Ectodermal cell (in vitro differentiated cells): ENCODE measurements at regions not wholly inside any gene's neighbourhood (a gene's known extent, or its start where the extent isn't known, plus 50 kb on each side); places are given as distances from the start of the nearest gene placed in this dataset.
A peak's percentile ranks its signal among the peaks of the same experiment; 100 is the strongest.

Experiments
- H3K27ac ChIP-seq: 2 replicates; pipeline ENCODE4 v1.7.0; 2013; ENCODE audit warnings: mild to moderate bottlenecking, low read depth, low read length; ENCODE audit not compliant: insufficient read depth, poor library complexity, severe bottlenecking
- H3K27me3 ChIP-seq: 2 replicates; pipeline ENCODE4 v1.7.0; 2013; ENCODE audit warnings: mild to moderate bottlenecking, low read length; ENCODE audit not compliant: insufficient read depth, control insufficient read depth, poor library complexity, severe bottlenecking
- H3K36me3 ChIP-seq: one replicate; pipeline ENCODE4 v1.7.0; 2013; ENCODE audit warnings: low read length; ENCODE audit not compliant: control insufficient read depth, insufficient read depth
- H3K4me1 ChIP-seq: one replicate; pipeline ENCODE4 v1.7.0; 2013; ENCODE audit warnings: low read length; ENCODE audit not compliant: control insufficient read depth, insufficient read depth
- H3K4me3 ChIP-seq: 2 replicates; pipeline ENCODE4 v1.7.0; 2013; ENCODE audit warnings: low read depth, low read length, control low read depth; ENCODE audit not compliant: insufficient read depth
- H3K9me3 ChIP-seq: 2 replicates; pipeline ENCODE4 v1.7.0; 2013; ENCODE audit warnings: mild to moderate bottlenecking, low read length, moderate library complexity; ENCODE audit not compliant: control insufficient read depth
- whole genome bisulfite sequencing, 2 experiments: methylation state at CpG; one replicate each; pipeline ENCODE4 v1.1.7; 2013; ENCODE audit warnings: missing lambda C conversion rate in 2 of 2; 5-methylcytosine and 5-hydroxymethylcytosine counted together

DNA sequence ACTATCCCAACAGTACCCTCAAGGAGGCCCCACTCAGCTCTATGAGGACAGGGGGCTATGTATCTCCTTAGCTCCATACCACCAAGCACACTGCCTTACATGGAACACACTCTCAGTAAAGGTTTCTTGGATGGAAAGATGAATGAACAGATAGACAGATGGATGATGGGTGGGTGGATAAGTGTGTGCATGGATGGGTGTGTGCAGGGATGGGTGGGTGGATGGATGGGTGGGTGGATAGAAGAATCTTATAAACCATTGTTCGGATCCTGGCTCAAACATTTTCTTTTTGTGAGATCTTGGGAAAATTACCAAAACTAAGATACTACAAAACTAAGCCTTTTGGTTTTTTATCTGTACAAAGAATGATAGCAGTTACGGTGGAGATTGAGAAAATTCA is 111.0 kb upstream of the NFIA start:
- Histone ChIP-seq H3K27ac (no peak overlapping the region), H3K9me3 (no peaks in the 10 kb centered on the region), H3K36me3 (no peaks in the 10 kb centered on the region), H3K27me3 (peaks cover 9% of the 10 kb centered on the region), H3K4me1 (peaks cover 40% of the 10 kb centered on the region), H3K4me3 (no peak overlapping the region)
- 94 to 100% methylated on average over 1 to 2 of the region's 2 CpGs for WGBS, 2 experiments

DNA sequence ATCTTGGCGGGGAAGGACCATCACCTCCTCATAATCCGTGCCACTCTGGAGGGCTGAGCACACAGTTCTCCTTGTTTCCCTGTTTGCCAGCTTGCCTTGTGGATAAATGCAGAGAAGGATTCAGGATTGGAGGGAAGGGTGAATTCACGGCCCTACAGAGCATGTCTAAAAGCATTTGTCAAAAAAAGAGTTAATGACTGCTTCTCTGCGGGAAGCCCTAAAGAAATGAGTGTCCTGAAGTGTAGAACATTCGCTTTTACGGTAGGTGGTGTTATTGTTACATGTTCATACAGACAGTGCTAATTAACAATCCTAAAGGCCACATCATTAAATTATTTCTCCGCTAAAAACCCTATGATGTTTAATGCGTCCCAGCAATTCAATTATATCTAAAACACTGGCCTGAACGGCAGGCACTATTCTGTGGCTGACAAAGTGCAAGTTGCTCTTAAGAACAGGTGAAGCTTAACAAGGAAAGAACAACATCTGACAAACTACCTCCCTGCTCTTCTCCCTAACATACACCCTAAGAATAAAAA is 112.3 kb upstream of the NFIA start:
- H3K36me3 ChIP-seq: no peaks in the 10 kb centered on the region
- peak overlapping the region; percentile 12 for H3K27ac ChIP-seq
- no peak overlapping the region for H3K4me3 ChIP-seq
- 23 to 28% methylated on average over 8 to 9 of the region's 9 CpGs for WGBS, 2 experiments
- H3K27me3 ChIP-seq: peaks cover 9% of the 10 kb centered on the region
- no peaks in the 10 kb centered on the region for H3K9me3 ChIP-seq
- H3K4me1 ChIP-seq: peaks cover 27% of the 10 kb centered on the region

DNA sequence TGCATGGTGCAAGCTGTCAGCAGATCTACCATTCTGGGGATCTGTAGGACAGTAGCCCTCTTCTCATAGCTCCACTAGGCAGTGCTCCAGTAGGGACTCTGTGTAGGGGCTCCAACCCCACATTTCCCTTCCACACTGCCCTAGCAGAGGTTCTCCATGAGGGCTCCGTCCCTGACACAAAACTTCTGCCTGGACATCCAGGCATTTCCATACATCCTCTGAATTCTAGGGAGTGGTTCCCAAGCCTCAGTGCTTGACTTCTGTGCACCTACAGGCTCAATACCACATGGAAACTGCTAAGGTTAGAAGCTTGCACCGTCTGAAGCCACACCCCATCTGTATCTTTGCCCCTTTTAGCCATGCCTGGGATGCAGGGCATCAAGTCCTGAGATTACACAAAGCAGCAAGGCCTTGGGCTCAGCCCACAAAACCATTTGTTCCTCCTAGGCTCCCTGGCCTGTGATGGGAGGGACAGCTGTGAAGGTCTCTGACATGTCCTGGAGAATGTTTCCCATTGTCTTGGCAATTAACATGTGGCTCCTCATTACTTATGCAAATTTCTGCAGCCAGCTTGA is 117.0 kb upstream of the NFIA start:
- 89 to 93% methylated on average over 2 of the region's 2 CpGs for WGBS, 2 experiments
- Histone ChIP-seq H3K27ac (no peak overlapping the region), H3K9me3 (peaks cover 4% of the 10 kb centered on the region), H3K36me3 (no peaks in the 10 kb centered on the region), H3K27me3 (no peaks in the 10 kb centered on the region), H3K4me3 (no peak overlapping the region), H3K4me1 (peaks cover 5% of the 10 kb centered on the region)

DNA sequence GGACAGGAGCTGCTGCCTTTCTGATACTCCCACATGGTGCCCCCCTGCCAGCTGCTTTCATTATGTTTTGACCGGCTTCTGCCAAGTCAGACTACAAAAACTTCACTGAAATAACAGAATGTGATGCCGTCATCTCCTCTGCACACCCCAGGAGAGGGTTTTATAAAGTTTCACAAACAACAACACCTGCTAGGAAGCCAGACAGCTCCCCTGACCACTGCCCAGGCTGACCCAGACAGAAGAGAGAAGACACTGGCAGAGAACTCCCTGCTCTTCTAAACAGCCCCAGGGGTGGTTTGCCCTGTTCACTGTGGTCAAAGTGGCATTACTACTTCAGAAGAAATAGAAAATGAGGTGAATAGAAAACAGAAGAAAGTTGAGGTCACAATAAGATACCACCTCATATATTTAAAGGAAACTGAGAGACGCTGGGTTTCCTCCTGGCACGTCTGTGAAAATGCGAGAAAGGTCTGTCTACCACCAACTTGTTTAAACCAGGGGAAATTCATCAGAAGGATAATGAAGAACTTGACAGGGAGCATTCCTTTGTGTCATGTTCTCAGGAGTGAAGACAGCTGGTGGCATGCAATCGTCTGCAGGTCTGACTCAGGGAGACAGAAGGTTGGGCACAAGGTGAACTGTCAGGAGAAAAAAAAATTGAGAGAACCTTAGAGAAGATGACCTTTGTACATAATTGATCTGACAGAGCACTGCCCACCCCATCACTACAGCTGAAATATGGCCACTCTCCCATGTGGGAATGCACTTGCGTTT is 119.0 kb upstream of the NFIA start:
- H3K27ac ChIP-seq: no peak overlapping the region
- peaks cover 4% of the 10 kb centered on the region for H3K9me3 ChIP-seq
- WGBS, 2 experiments: 91 to 92% methylated on average over 7 of the region's 7 CpGs
- H3K4me1 ChIP-seq: no peaks in the 10 kb centered on the region
- no peaks in the 10 kb centered on the region for H3K27me3 ChIP-seq
- no peak overlapping the region for H3K4me3 ChIP-seq
- no peaks in the 10 kb centered on the region for H3K36me3 ChIP-seq

- no peak overlapping the region for H3K4me3 ChIP-seq
- H3K27ac ChIP-seq: no peak overlapping the region
- no peaks in the 10 kb centered on the region for H3K27me3 ChIP-seq
- peaks cover 4% of the 10 kb centered on the region for H3K9me3 ChIP-seq
- H3K36me3 ChIP-seq: no peaks in the 10 kb centered on the region
- no peaks in the 10 kb centered on the region for H3K4me1 ChIP-seq
- WGBS, 2 experiments: 88 to 93% methylated on average over 2 of the region's 2 CpGs
These were observed 121.4 kb upstream of the NFIA start for GRCh38 chr1:60960891-60961461.

DNA sequence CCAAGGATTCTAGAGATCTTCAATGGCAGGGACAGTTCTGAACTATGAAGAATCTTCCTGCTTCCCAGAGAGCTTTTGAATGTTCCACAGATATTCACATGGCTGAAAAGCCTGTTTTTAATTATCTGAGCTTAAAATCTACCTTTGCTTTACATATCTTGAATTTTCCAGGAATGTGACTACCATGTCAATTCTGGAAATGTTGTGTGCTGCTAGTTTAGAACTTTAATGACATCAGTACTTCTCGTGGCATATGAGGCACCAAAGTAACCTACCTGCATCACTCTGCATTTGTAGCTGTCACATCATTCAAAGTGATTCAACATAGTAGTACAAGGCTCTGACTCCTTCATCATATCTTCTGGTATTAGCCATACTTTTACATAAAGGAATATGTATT is 122.7 kb upstream of the NFIA start:
- no peaks in the 10 kb centered on the region for H3K4me1 ChIP-seq
- H3K36me3 ChIP-seq: no peaks in the 10 kb centered on the region
- H3K9me3 ChIP-seq: peaks cover 4% of the 10 kb centered on the region
- no peak overlapping the region for H3K4me3 ChIP-seq
- H3K27me3 ChIP-seq: no peaks in the 10 kb centered on the region
- WGBS, 2 experiments: 80 to 100% methylated on average over 1 of the region's 1 CpG
- H3K27ac ChIP-seq: no peak overlapping the region

DNA sequence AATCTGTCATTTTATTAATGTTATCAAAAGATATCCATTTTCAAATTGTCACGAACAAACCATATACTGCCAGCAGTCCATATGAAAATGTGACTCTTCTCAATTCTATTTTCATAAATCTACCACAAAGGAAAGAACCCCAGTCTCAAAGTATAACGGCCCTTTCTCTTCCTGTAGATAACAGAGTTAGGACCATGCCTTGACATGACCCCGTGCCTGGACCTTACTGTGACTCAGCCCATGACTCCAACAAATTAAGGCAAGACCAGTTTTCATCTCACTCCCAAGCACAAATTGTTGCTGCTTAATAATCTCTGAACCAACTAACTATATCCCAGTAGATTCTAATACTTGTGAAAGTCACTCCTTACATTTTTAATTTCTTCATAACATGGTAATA is 124.4 kb upstream of the NFIA start:
- Histone ChIP-seq H3K27ac (no peak overlapping the region), H3K4me3 (no peak overlapping the region), H3K36me3 (no peaks in the 10 kb centered on the region), H3K9me3 (no peaks in the 10 kb centered on the region), H3K27me3 (no peaks in the 10 kb centered on the region), H3K4me1 (no peaks in the 10 kb centered on the region)
- 92 to 93% methylated on average over 3 of the region's 3 CpGs for WGBS, 2 experiments

DNA sequence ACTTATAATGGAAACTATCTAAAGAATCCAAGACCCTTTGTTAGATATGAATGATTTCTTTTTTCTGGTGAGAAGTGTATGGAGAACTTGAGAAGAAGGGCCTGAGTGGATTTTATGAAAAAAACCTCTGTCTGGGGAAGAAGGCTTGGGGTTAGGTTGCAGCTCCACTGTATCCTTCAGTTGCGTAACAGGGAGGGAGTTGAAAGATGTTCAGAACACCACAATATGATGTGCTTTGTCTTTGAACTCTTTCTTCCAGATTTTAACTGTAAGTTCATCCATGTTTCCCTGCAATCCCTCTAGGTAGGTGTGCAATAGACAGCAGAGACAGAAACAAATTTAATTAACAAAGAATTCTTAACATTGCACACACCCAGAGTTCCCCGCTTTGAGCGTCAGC is 125.8 kb upstream of the NFIA start:
- 94 to 98% methylated on average over 3 of the region's 3 CpGs for WGBS, 2 experiments

GRCh38 chr1:60952612-60953111 is 129.7 kb upstream of the NFIA start:
- WGBS, 2 experiments: 93 to 96% methylated on average over 10 of the region's 10 CpGs
- Histone ChIP-seq H3K9me3 (no peaks in the 10 kb centered on the region), H3K36me3 (no peaks in the 10 kb centered on the region), H3K27me3 (no peaks in the 10 kb centered on the region), H3K4me1 (peaks cover 8% of the 10 kb centered on the region), H3K4me3 (no peak overlapping the region), H3K27ac (no peak overlapping the region)

More for the DNA sequence above, 125.8 kb upstream of the NFIA start:
- Histone ChIP-seq H3K9me3 (no peaks in the 10 kb centered on the region), H3K4me1 (no peaks in the 10 kb centered on the region), H3K4me3 (no peak overlapping the region), H3K27ac (no peak overlapping the region), H3K27me3 (no peaks in the 10 kb centered on the region), H3K36me3 (no peaks in the 10 kb centered on the region)
